Ectodermal cell (in vitro differentiated cells): ENCODE measurements at regions not wholly inside any gene's neighbourhood (a gene's known extent, or its start where the extent isn't known, plus 50 kb on each side); places are given as distances from the start of the nearest gene placed in this dataset.

ENCODE experiments used
- H3K27ac ChIP-seq: 2 replicates; pipeline ENCODE4 v1.7.0; 2013; ENCODE audit warnings: mild to moderate bottlenecking, low read depth, low read length; ENCODE audit not compliant: insufficient read depth, poor library complexity, severe bottlenecking
- H3K27me3 ChIP-seq: 2 replicates; pipeline ENCODE4 v1.7.0; 2013; ENCODE audit warnings: mild to moderate bottlenecking, low read length; ENCODE audit not compliant: insufficient read depth, control insufficient read depth, poor library complexity, severe bottlenecking
- H3K36me3 ChIP-seq: one replicate; pipeline ENCODE4 v1.7.0; 2013; ENCODE audit warnings: low read length; ENCODE audit not compliant: control insufficient read depth, insufficient read depth
- H3K4me1 ChIP-seq: one replicate; pipeline ENCODE4 v1.7.0; 2013; ENCODE audit warnings: low read length; ENCODE audit not compliant: control insufficient read depth, insufficient read depth
- H3K4me3 ChIP-seq: 2 replicates; pipeline ENCODE4 v1.7.0; 2013; ENCODE audit warnings: low read depth, low read length, control low read depth; ENCODE audit not compliant: insufficient read depth
- H3K9me3 ChIP-seq: 2 replicates; pipeline ENCODE4 v1.7.0; 2013; ENCODE audit warnings: mild to moderate bottlenecking, low read length, moderate library complexity; ENCODE audit not compliant: control insufficient read depth
- WGBS, 2 experiments: methylation state at CpG; one replicate each; pipeline ENCODE4 v1.1.7; 2013; ENCODE audit warnings: missing lambda C conversion rate in 2 of 2; 5-methylcytosine and 5-hydroxymethylcytosine counted together

DNA sequence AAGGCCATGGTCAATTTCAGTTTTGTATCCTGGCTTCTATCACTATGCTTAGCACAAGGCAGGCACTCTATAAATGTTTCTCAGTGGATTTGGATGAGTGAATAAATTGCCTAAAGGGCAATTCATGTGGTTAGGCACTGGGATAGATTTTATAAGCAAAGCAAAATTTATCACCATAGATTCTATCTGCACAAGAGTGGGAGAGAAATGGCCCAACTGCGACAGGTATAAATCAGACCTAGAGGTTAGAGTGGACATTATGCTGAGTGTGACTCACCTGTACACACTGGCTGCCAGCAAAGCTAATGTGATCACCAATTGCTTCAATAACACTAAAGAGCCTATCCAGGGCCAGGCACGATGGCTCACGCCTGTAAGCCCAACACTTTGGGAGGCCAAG, 514.0 kb downstream of the BUD13 start:
- no peaks in the 10 kb centered on the region for H3K27me3 ChIP-seq
- peaks cover 11% of the 10 kb centered on the region for H3K4me1 ChIP-seq
- no peaks in the 10 kb centered on the region for H3K36me3 ChIP-seq
- no peak overlapping the region for H3K4me3 ChIP-seq
- H3K27ac ChIP-seq = no peak overlapping the region
- 96 to 98% methylated on average over 3 of the region's 3 CpGs for WGBS, 2 experiments
- no peaks in the 10 kb centered on the region for H3K9me3 ChIP-seq

DNA sequence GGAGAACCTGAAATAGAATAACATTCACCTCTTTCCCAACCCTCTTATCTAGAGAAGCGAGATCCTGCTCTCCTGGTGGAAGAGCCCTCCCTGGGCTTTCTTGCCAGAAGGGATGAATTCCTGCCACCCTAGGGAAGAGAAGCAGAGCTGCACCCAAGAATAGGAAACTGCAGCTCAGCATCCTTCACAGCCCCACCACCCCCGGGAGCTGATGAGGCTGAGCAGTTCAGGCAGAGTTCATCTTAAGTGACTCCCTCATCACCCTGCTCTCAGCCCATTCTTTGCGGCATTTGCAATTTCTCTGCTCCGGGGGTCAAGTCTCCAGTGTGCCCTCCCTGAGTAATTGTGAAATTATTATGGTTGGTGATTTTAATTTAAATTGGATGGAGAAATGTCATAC, 514.9 kb downstream of the BUD13 start:
- no peaks in the 10 kb centered on the region for H3K27me3 ChIP-seq
- no peaks in the 10 kb centered on the region for H3K9me3 ChIP-seq
- 89% methylated on average over 4 of the region's 4 CpGs for WGBS, 2 experiments
- no peaks in the 10 kb centered on the region for H3K36me3 ChIP-seq
- no peak overlapping the region for H3K27ac ChIP-seq
- H3K4me3 ChIP-seq = no peak overlapping the region
- H3K4me1 ChIP-seq = peaks cover 3% of the 10 kb centered on the region

DNA sequence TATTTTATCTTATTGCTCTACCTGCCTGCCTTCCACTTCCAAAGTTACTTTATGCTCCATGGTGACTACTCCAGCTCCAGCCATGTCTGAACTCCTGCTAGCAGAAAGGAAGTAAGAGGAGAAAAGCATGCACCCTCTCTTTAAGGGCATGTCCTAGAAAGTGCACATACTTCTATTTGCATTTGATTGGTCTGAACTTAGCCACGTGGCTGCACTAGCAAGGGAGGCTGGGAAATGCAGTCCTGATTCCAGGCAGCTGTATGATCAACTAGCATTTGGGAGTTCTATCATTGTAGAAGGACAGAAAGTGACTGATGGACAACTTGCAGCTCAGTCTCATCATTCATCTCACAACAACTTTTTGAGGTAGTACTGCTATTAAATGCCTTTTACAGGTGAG, 515.7 kb downstream of the BUD13 start:
- Histone ChIP-seq H3K4me3 (no peak overlapping the region), H3K27me3 (no peaks in the 10 kb centered on the region), H3K4me1 (no peaks in the 10 kb centered on the region), H3K36me3 (no peaks in the 10 kb centered on the region), H3K9me3 (no peaks in the 10 kb centered on the region), H3K27ac (no peak overlapping the region)
- 19 to 42% methylated on average over 1 of the region's 1 CpG for WGBS, 2 experiments

DNA sequence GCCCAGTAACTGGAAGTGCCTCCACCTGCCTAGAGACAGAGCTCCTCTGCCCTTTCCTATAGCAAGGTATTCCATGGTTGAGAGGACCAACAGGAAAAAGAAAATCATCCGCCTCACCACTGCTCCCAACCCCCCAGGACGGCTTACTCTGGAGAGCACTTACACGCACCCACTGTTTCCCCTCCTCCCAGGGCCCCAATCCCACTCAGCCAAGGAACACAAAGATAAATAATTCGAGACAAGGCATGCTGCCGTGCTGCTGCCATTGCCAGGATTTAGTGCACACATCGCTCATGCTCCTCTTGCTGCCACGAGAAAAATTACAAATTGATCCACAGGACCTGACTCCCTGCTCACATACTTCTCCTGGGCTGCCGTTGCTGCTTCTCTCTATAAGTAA, 516.6 kb downstream of the BUD13 start:
- no peaks in the 10 kb centered on the region for H3K36me3 ChIP-seq
- no peaks in the 10 kb centered on the region for H3K9me3 ChIP-seq
- 91 to 92% methylated on average over 8 of the region's 8 CpGs for WGBS, 2 experiments
- no peak overlapping the region for H3K27ac ChIP-seq
- H3K27me3 ChIP-seq = no peaks in the 10 kb centered on the region
- H3K4me3 ChIP-seq = no peak overlapping the region
- no peaks in the 10 kb centered on the region for H3K4me1 ChIP-seq

DNA sequence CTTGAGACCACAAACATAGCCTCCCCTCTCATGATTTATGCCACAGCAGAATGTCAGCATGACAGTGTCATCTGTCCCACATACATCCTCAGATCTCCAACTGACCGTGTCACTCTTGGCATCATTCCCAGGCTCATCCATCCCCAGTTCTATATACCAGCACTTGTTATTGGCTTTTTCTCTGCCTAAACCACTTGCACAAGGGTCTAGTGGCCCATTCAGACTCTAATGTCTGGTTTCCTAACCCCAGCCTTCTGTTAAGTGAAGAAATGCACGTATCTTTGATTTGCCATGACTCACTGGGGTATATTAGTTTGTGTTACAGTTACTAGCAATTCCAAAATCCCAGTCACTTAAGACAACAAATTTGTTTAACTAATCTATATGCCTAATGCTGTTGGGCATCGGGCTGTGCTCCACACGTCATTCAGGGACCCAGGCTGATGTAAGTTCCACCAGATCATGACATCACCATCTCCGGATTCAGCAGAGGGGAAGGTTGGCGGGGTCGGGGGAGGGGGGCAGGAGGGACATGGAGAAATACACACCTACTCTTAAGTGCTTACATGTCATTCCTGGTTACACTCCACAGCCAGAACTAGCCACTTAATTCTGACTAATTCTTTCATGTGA, 517.4 kb downstream of the BUD13 start:
- no peak overlapping the region for H3K27ac ChIP-seq
- no peak overlapping the region for H3K4me3 ChIP-seq
- no peaks in the 10 kb centered on the region for H3K36me3 ChIP-seq
- no peaks in the 10 kb centered on the region for H3K4me1 ChIP-seq
- no peaks in the 10 kb centered on the region for H3K27me3 ChIP-seq
- 74 to 81% methylated on average over 4 to 7 of the region's 7 CpGs for WGBS, 2 experiments
- no peaks in the 10 kb centered on the region for H3K9me3 ChIP-seq

DNA sequence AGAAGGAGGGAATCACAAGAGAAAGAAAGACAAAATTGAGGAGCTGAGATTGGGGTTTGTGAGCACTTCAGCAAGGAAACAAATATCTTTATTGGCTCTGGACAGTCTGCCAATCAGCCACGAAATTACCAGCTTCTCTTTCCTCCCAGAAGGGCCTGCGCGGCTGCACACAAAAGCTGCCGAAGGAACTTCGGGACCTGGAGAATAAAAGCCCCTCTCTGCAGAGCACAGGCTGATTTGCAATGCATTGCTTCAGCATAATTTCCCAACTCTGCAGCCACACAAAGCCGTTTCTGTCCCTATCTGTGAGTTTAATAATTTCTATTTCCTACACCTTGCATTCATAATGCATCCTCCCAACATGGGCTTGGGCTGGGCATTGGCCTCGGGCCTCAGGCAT, 522.6 kb downstream of the BUD13 start:
- no peak overlapping the region for H3K27ac ChIP-seq
- H3K27me3 ChIP-seq = no peaks in the 10 kb centered on the region
- H3K36me3 ChIP-seq = no peaks in the 10 kb centered on the region
- H3K4me1 ChIP-seq = no peaks in the 10 kb centered on the region
- WGBS, 2 experiments = 90 to 92% methylated on average over 7 of the region's 7 CpGs
- H3K9me3 ChIP-seq = no peaks in the 10 kb centered on the region
- H3K4me3 ChIP-seq = no peak overlapping the region

DNA sequence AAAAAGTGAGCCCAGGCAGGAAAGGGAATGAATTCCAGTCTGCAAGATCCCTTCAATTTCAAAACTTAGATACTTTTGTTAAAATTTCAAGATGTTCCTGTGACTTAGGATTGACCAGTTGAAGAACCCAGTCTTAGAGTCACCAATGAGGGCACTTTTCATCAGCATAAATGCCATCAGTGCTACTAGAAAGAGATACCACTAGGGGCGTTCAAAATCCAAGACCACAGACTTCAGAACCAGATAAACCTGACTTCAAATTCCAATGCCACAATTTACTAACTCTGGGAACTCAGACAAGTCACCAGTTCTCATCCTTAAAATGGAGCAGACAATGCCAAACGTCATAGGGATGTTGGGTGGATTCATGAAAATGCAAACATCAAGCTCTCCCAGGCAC, 523.2 kb downstream of the BUD13 start:
- no peaks in the 10 kb centered on the region for H3K36me3 ChIP-seq
- no peak overlapping the region for H3K4me3 ChIP-seq
- H3K27me3 ChIP-seq = no peaks in the 10 kb centered on the region
- no peak overlapping the region for H3K27ac ChIP-seq
- H3K9me3 ChIP-seq = no peaks in the 10 kb centered on the region
- H3K4me1 ChIP-seq = no peaks in the 10 kb centered on the region
- 89 to 92% methylated on average over 2 of the region's 2 CpGs for WGBS, 2 experiments

DNA sequence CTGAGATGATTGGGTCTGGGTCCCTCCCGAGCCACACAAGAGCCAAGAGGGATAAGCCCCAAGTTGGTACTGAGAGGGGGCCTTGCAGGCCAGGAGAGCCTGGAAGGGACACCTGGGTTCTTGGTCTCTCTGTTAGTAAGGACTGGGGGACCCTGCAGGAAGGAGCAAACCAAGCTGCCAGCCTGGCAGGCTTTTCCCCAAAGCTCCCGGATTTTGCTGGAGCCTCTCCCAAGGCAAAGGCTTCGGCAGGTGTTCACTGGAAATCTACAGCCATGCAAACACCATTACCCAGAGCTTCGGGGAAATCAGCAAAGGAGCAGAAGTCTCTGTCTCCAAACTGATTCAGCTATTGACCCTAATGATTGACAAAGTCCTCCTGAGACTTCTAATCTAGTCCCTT, 527.9 kb downstream of the BUD13 start:
- H3K9me3 ChIP-seq = no peaks in the 10 kb centered on the region
- H3K27me3 ChIP-seq = no peaks in the 10 kb centered on the region
- no peak overlapping the region for H3K4me3 ChIP-seq
- H3K4me1 ChIP-seq = no peaks in the 10 kb centered on the region
- WGBS, 2 experiments = 85 to 90% methylated on average over 4 of the region's 4 CpGs
- no peak overlapping the region for H3K27ac ChIP-seq
- no peaks in the 10 kb centered on the region for H3K36me3 ChIP-seq

DNA sequence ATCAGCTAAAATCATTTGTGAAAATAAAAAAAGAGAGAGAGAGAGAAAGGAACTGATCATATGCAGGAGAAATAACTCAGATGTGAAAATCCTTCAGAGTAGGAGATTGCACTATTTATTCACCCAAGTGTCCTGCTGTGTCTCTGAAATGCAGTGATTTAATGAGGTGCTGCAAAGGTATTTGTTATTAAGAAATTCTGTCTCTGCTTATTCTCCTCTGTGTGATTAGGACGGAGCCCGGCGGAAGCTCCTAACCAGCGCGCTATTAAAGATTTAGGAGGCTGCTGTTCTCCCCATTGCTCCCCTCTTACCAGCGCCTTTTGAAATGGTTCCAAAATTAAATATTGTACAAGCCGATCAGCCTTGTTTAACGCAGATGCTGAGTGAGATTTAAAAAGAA, 528.3 kb downstream of the BUD13 start:
- WGBS, 2 experiments = 90 to 94% methylated on average over 8 of the region's 8 CpGs
- Histone ChIP-seq H3K27ac (no peak overlapping the region), H3K27me3 (no peaks in the 10 kb centered on the region), H3K4me3 (no peak overlapping the region), H3K4me1 (no peaks in the 10 kb centered on the region), H3K36me3 (no peaks in the 10 kb centered on the region), H3K9me3 (no peaks in the 10 kb centered on the region)

DNA sequence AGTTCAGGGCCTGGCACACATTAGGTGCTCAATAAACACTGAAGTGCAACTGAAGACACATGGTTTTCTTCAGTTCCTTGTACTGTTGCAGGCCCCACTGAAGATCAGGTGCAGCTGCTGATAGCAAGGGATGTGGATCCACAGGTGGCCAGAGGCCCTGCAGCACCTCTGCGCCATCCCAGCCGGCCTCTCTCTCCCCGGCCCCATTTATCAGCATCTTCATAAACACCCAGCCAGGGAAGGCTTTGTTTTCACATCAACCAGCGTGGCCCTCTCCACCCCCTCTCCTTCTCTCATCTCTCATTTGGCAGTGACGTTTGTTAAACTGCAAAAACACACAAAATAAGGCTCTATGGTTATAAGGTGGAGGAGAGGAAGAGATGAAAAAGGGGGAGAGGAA, 528.8 kb downstream of the BUD13 start:
- Histone ChIP-seq H3K27me3 (no peaks in the 10 kb centered on the region), H3K36me3 (no peaks in the 10 kb centered on the region), H3K4me1 (no peaks in the 10 kb centered on the region), H3K4me3 (no peak overlapping the region), H3K9me3 (no peaks in the 10 kb centered on the region), H3K27ac (no peak overlapping the region)
- WGBS, 2 experiments = 63 to 66% methylated on average over 4 of the region's 5 CpGs

DNA sequence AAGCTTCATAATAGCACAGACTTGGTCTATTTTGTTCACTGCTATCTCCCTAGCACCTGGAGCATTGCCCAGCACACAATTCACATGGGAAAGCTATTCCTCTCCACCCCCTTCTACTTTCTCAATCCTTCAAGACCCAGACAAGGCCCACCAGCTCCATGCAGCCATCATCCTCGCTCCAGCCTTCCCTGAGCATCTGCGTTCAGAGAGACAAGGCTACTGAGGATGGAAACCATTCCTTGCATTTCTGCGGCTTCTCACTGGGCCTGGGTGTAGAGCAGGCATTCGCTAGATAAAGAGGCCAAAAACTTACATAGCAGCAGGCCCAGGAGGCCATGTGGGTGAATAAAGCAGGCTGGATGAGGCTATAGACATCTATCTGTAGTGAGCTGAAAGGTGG, 530.8 kb downstream of the BUD13 start:
- H3K4me3 ChIP-seq = no peak overlapping the region
- H3K4me1 ChIP-seq = no peaks in the 10 kb centered on the region
- no peaks in the 10 kb centered on the region for H3K36me3 ChIP-seq
- no peak overlapping the region for H3K27ac ChIP-seq
- no peaks in the 10 kb centered on the region for H3K27me3 ChIP-seq
- no peaks in the 10 kb centered on the region for H3K9me3 ChIP-seq
- WGBS, 2 experiments = 93 to 95% methylated on average over 4 of the region's 4 CpGs
